ENCODE measurements at regions not wholly inside any gene's neighbourhood (a gene's known extent, or its start where the extent isn't known, plus 50 kb on each side); places are given as distances from the start of the nearest gene placed in this dataset.

DNA sequence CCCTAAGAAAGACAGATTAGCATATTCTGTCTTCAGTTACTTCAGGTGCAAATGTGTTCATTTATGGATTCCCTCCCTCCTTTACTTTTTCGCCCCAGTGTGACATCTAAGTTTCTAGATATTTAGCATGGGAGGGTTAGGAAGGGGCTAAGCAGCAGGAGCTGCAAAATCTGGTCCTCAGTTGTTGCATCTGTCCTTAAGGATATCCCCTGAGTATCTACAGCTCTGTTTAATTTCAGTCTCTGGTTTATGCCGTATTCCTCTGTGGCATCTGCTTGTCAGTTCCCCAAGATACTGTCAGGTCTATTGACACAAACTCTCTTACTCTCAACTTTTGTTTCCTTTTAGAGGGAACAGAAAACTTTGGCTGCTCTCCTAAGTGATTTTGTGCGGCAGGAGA is 754.6 kb upstream of the MAP3K7 start:
- DNase-seq (ENCODE audit: low spot score in 2 of 2) = no peak
- no peak overlapping the region for H3K4me3 ChIP-seq (ENCODE audit: low read depth, poor library complexity, severe bottlenecking)
- intact Hi-C loops (cut with DNase I; ENCODE audit: low total_unique reads) = no loop called here
- TF ChIP-seq POLR2A (IDR thresholded peaks at IDR 0.05) = no peak
- TF ChIP-seq, protein P1, sequence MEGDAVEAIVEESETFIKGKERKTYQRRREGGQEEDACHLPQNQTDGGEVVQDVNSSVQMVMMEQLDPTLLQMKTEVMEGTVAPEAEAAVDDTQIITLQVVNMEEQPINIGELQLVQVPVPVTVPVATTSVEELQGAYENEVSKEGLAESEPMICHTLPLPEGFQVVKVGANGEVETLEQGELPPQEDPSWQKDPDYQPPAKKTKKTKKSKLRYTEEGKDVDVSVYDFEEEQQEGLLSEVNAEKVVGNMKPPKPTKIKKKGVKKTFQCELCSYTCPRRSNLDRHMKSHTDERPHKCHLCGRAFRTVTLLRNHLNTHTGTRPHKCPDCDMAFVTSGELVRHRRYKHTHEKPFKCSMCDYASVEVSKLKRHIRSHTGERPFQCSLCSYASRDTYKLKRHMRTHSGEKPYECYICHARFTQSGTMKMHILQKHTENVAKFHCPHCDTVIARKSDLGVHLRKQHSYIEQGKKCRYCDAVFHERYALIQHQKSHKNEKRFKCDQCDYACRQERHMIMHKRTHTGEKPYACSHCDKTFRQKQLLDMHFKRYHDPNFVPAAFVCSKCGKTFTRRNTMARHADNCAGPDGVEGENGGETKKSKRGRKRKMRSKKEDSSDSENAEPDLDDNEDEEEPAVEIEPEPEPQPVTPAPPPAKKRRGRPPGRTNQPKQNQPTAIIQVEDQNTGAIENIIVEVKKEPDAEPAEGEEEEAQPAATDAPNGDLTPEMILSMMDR (IDR thresholded peaks at IDR 0.05) = no peak
- WGBS, 2 donors = 57 to 68% methylated on average over 3 of the region's 3 CpGs

DNA sequence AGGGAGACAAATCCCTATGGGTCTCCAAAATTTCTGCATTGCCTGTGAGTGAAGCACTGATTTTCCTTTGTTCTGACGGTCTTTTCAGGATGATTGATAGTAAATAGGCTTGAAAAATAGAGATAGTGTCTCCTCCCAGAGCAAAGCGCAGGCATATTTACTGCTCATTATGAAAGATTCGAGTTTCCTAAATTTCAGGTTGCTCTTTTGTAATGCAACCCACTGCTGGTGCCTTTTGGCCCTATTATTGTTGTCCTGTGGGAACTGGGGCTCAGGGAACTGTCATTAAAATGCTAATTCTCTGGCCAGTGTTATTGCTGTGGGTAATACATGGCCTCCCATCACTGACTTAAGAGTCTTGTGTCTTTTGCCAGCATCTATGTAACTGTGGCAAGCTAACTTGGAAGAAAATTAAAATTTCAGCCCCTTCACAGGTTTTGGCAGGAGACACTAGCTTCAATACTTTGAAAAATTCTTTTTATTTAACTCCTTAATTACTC is 754.1 kb upstream of the MAP3K7 start:
- TF ChIP-seq, protein P1 (IDR thresholded peaks at IDR 0.05) = no peak
- no peak for TF ChIP-seq POLR2A (IDR thresholded peaks at IDR 0.05)
- WGBS, 2 donors = 62 to 73% methylated on average over 3 of the region's 3 CpGs
- H3K4me3 ChIP-seq (ENCODE audit: low read depth, poor library complexity, severe bottlenecking) = no peak overlapping the region
- DNase-seq (ENCODE audit: low spot score in 2 of 2) = no peak
- intact Hi-C loops (cut with DNase I; ENCODE audit: low total_unique reads) = no loop called here

DNA sequence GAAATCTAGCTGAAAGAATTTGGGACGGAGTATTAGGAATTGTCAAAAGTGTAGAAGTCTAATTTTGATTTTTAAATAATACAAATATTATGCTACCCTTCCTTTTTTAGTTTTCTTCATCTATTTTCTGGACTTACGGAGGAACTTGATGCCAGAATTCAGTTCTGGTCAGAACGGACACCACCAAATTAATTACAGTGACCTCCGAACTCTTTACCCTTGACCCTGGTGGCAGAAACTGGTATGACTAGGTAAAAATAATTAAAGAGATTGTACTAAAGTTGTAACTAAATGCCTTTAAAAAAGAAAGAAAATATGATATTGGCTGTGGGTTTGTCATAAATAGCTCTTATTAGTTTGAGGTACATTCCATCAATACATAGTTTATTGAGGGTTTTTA is 751.1 kb upstream of the MAP3K7 start:
- H3K4me3 ChIP-seq (ENCODE audit: low read depth, poor library complexity, severe bottlenecking) = no peak overlapping the region
- intact Hi-C loops (cut with DNase I; ENCODE audit: low total_unique reads) = no loop called here
- WGBS, 2 donors = 93 to 95% methylated on average over 4 of the region's 4 CpGs
- TF ChIP-seq, protein P1 (IDR thresholded peaks at IDR 0.05) = no peak
- TF ChIP-seq POLR2A (IDR thresholded peaks at IDR 0.05) = no peak
- no peak for DNase-seq (ENCODE audit: low spot score in 2 of 2)

DNA sequence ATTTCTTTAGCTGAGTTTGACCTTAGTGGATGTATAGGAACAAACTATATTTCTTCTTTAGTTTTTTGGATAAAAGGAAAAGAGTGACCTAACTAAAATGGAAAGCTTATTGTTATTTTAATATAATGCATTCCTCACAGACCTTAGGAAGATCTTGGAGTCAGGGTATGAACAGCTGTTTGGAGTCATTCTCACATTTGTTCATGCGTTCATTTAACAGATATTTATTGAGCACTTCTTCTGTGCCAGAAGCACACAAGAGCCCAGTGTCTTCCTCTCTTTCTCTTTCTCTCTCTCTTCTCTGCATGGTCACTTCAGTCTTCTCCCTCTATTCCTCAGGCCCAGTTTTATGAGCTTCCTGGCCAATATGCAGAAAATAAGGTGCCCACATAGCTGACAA is 744.0 kb upstream of the MAP3K7 start:
- 75 to 87% methylated on average over 1 of the region's 1 CpG for whole genome bisulfite sequencing, 2 donors
- intact Hi-C loops (cut with DNase I; ENCODE audit: low total_unique reads) = no loop called here
- TF ChIP-seq, protein P1 (IDR thresholded peaks at IDR 0.05) = no peak
- no peak for DNase-seq (ENCODE audit: low spot score in 2 of 2)
- H3K4me3 ChIP-seq (ENCODE audit: low read depth, poor library complexity, severe bottlenecking) = no peak overlapping the region

DNA sequence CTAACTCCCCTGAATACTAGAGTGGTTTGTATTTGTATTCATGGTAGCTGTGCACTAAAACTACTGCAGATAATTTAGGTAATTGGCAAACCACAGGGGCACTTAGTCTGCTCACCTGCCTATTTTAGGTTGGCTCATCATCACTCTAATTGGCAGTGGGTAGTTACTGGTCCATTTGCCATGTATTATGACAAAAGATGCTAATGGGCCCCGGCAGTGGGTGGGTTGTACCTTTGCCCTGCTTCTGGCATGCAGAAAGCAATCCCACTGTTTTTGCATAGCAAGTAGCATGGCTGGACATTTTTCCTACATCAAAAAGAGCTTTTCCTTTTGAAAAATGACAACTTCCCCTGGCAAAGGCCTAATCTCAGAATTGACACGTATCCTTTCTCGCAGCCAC is 741.4 kb upstream of the MAP3K7 start:
- intact Hi-C loops (cut with DNase I; ENCODE audit: low total_unique reads) = no loop called here
- WGBS, 2 donors = 85 to 98% methylated on average over 3 of the region's 3 CpGs
- DNase-seq (ENCODE audit: low spot score in 2 of 2) = no peak
- no peak overlapping the region for H3K4me3 ChIP-seq (ENCODE audit: low read depth, poor library complexity, severe bottlenecking)
- no peak for TF ChIP-seq POLR2A (IDR thresholded peaks at IDR 0.05)
- TF ChIP-seq, protein P1 (IDR thresholded peaks at IDR 0.05) = no peak

DNA sequence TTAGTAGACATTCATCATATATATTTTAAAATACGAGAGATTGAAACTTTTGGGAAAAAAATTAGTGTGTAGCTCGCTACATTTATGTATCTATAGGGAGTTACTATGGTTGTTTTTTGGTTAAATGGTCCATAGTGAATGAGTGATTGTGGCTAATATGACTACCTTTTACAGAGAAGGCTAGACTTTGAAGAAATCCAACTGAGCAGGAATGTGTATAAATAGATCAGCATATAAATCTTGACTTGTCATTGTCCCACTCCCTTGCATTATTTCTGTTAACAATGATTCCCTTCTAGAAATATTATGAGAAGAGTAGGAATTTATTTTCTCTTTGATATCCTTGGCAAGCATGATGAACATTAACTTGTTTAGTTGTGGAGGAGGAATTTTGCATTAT is 737.8 kb upstream of the MAP3K7 start:
- H3K4me3 ChIP-seq (ENCODE audit: low read depth, poor library complexity, severe bottlenecking) = no peak overlapping the region
- WGBS, 2 donors = 91 to 92% methylated on average over 2 of the region's 2 CpGs
- TF ChIP-seq POLR2A (IDR thresholded peaks at IDR 0.05) = no peak
- TF ChIP-seq, protein P1 (IDR thresholded peaks at IDR 0.05) = no peak
- DNase-seq (ENCODE audit: low spot score in 2 of 2) = no peak
- intact Hi-C loops (cut with DNase I; ENCODE audit: low total_unique reads) = no loop called here
